ENCODE measurements at regions not wholly inside any gene's neighbourhood (a gene's known extent, or its start where the extent isn't known, plus 50 kb on each side); places are given as distances from the start of the nearest gene placed in this dataset.
"Not testable (repeated sequence)": the region's sequence is repeated elsewhere in the genome, so short reads cannot be mapped to it uniquely, and the experiment has no call there.

GRCh38 chr4:112776535-112776934 lies 139.6 kb downstream of the LARP7 start:
- DNase-seq = no peak

- DNase-seq = no peak
Measured at GRCh38 chr4:112778520-112778919, 141.6 kb downstream of the LARP7 start.

- no peak for DNase-seq
Measured at GRCh38 chr4:112793033-112793432, 156.1 kb downstream of the LARP7 start.

GRCh38 chr4:112800001-112800400 lies 163.1 kb downstream of the LARP7 start:
- no peak for DNase-seq

- no peak for DNase-seq
Measured at GRCh38 chr4:112801341-112801740, 164.4 kb downstream of the LARP7 start.

GRCh38 chr4:112802780-112803179 lies 165.8 kb downstream of the LARP7 start:
- no peak for DNase-seq

- DNase-seq = no peak
Measured at GRCh38 chr4:112807083-112807482, 170.1 kb downstream of the LARP7 start.

GRCh38 chr4:112808001-112808400 lies 171.1 kb downstream of the LARP7 start:
- DNase-seq = no peak

GRCh38 chr4:112813790-112814189 lies 176.8 kb downstream of the LARP7 start:
- DNase-seq = no peak

GRCh38 chr4:112817933-112818593 lies 181.1 kb downstream of the LARP7 start:
- no peak for DNase-seq

- no peak for DNase-seq
Measured at GRCh38 chr4:112818594-112818965, 181.6 kb downstream of the LARP7 start.

- no peak for DNase-seq
Measured at GRCh38 chr4:112819729-112820128, 182.8 kb downstream of the LARP7 start.

- no peak for DNase-seq
Measured at GRCh38 chr4:112823156-112823555, 186.2 kb downstream of the LARP7 start.

GRCh38 chr4:112823606-112824005 lies 186.7 kb downstream of the LARP7 start:
- no peak for DNase-seq

GRCh38 chr4:112830753-112831386 lies 193.9 kb downstream of the LARP7 start:
- no peak for DNase-seq

GRCh38 chr4:112832493-112832892 lies 195.6 kb downstream of the LARP7 start:
- DNase-seq = no peak

GRCh38 chr4:112836895-112837294 lies 200.0 kb downstream of the LARP7 start:
- DNase-seq = no peak

GRCh38 chr4:112838015-112838414 lies 201.1 kb downstream of the LARP7 start:
- DNase-seq = not testable (repeated sequence)

GRCh38 chr4:112840061-112840460 lies 203.1 kb downstream of the LARP7 start:
- DNase-seq = no peak

- DNase-seq = no peak
Measured at GRCh38 chr4:112840619-112841018, 203.7 kb downstream of the LARP7 start.

GRCh38 chr4:112842513-112842912 lies 205.6 kb downstream of the LARP7 start:
- DNase-seq = no peak

GRCh38 chr4:112845386-112845785 lies 204.1 kb upstream of the ANK2 start:
- DNase-seq = no peak

GRCh38 chr4:112847045-112847444 lies 202.4 kb upstream of the ANK2 start:
- DNase-seq = no peak

GRCh38 chr4:112847781-112848180 lies 201.7 kb upstream of the ANK2 start:
- no peak for DNase-seq

- no peak for DNase-seq
Measured at GRCh38 chr4:112848911-112849310, 200.5 kb upstream of the ANK2 start.
